A673 (cell line): ENCODE measurements at regions not wholly inside any gene's neighbourhood (a gene's known extent, or its start where the extent isn't known, plus 50 kb on each side); places are given as distances from the start of the nearest gene placed in this dataset.

Experiments
- CTCF ChIP-seq: fragments of 300-800, 200-600 bp; sonication (generic); conservative IDR thresholded peaks from 2 replicates; pipeline ENCODE4 v1.5.1; 2017; ENCODE audit warnings: low read depth, mild to moderate bottlenecking, antibody characterized with exemption, low read length, moderate library complexity, mixed read lengths
- EZH2 ChIP-seq: fragments of 200-600 bp; sonication (generic); IDR thresholded peaks from 2 replicates; pipeline ENCODE4 v1.6.1; 2017; ENCODE audit warnings: borderline replicate concordance, low read depth, mild to moderate bottlenecking, mixed read lengths, antibody characterized with exemption, low read length; ENCODE audit not compliant: poor library complexity, severe bottlenecking

DNA sequence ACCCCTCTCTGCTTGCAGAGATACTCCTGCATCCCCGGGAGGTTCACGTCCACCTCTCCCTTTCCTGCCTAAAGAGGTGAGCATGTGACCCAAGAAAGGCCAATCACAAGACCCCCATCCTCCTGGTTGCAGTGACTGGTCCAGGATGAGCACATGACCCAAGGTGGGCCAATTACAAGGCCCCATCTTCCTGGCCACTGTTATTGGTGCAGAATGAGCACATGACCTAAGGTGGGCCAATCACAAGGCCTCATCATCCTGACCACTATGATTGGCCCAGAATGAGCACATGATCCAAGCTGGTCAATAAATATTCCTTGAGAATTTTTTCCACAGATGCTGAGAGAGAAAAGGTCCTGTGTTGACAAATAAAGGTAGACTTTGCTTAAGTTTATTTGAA, 350.7 kb downstream of the EFNB2 start:
- TF ChIP-seq EZH2, result no peak
- no peak for TF ChIP-seq CTCF
